Fibroblast of the aortic adventitia (primary cell): ENCODE measurements at regions not wholly inside any gene's neighbourhood (a gene's known extent, or its start where the extent isn't known, plus 50 kb on each side); places are given as distances from the start of the nearest gene placed in this dataset. TPM values are rescaled to one million over a fixed set of nuclear protein-coding genes. Genes with fewer than 3 reads are reported as not detected.
"Not testable (repeated sequence)": the region's sequence is repeated elsewhere in the genome, so short reads cannot be mapped to it uniquely, and the experiment has no call there.

Experiments
- DNase-seq: peaks from one replicate; pipeline ENCODE4 v3.0.0-alpha.2; 2010; ENCODE audit warnings: low read depth
- H3K4me3 ChIP-seq: 2 replicates; pipeline ENCODE4 v1.5.1; 2011; ENCODE audit warnings: low read depth, mild to moderate bottlenecking, control low read depth, low read length, moderate library complexity
- small RNA-seq: library from RNA; depleted of rRNA; stranded (forward); fragments of <200 nt; gene quantifications from one replicate; pipeline ENCODE3, GENCODE V24; 2012

- not testable (repeated sequence) for H3K4me3 ChIP-seq, DNase-seq
These were observed 128.4 kb downstream of the POTEG start for GRCh38 chr14:19305776-19306175.

- H3K4me3 ChIP-seq, DNase-seq: not testable (repeated sequence)
These were observed 127.7 kb downstream of the POTEG start for GRCh38 chr14:19306405-19306804.

GRCh38 chr14:19311023-19311422, 123.1 kb downstream of the POTEG start:
- not testable (repeated sequence) for H3K4me3 ChIP-seq, DNase-seq

- H3K4me3 ChIP-seq, DNase-seq: not testable (repeated sequence)
These were observed 103.5 kb downstream of the POTEG start for GRCh38 chr14:19330678-19331077.

- not testable (repeated sequence) for DNase-seq, H3K4me3 ChIP-seq
These were observed 96.7 kb downstream of the POTEG start for GRCh38 chr14:19337232-19338059.

GRCh38 chr14:19338060-19338372, 96.1 kb downstream of the POTEG start:
- DNase-seq, H3K4me3 ChIP-seq: not testable (repeated sequence)

- not testable (repeated sequence) for DNase-seq, H3K4me3 ChIP-seq
These were observed 93.2 kb downstream of the POTEG start for GRCh38 chr14:19340976-19341375.

- not testable (repeated sequence) for H3K4me3 ChIP-seq, DNase-seq
These were observed 92.5 kb downstream of the POTEG start for GRCh38 chr14:19341627-19342026.

- H3K4me3 ChIP-seq, DNase-seq: not testable (repeated sequence)
These were observed 89.9 kb downstream of the POTEG start for GRCh38 chr14:19344261-19344660.

- not testable (repeated sequence) for DNase-seq, H3K4me3 ChIP-seq
These were observed 89.5 kb downstream of the POTEG start for GRCh38 chr14:19344689-19345088.

GRCh38 chr14:19345298-19345911, 88.7 kb downstream of the POTEG start:
- not testable (repeated sequence) for DNase-seq, H3K4me3 ChIP-seq

GRCh38 chr14:19346074-19346480, 88.1 kb downstream of the POTEG start:
- DNase-seq, H3K4me3 ChIP-seq: not testable (repeated sequence)

- not testable (repeated sequence) for DNase-seq, H3K4me3 ChIP-seq
These were observed 87.5 kb downstream of the POTEG start for GRCh38 chr14:19346636-19347035.

- not testable (repeated sequence) for DNase-seq, H3K4me3 ChIP-seq
These were observed 87.0 kb downstream of the POTEG start for GRCh38 chr14:19347112-19347511.

Small RNA genes in the stretch of these regions (small RNA-seq; reads per million reads assigned to genes)
- not detected for gene AL589743.6
